HG02759 (cell line): ENCODE measurements at regions not wholly inside any gene's neighbourhood (a gene's known extent, or its start where the extent isn't known, plus 50 kb on each side); places are given as distances from the start of the nearest gene placed in this dataset.

Source experiments
- ATAC-seq: cut with Tn5 transposase; IDR thresholded peaks from one replicate; pipeline ENCODE4 v1.9.1; 2021; ENCODE audit warnings: mild to moderate bottlenecking, moderate library complexity; ENCODE audit not compliant: unreplicated experiment

GRCh38 chr20:9981829-9982228 lies 53.0 kb upstream of the ANKEF1 start:
- no peak for ATAC-seq

GRCh38 chr20:9978397-9979004 lies 56.3 kb upstream of the ANKEF1 start:
- ATAC-seq, result peak; percentile 97

- ATAC-seq, result no peak
Observed at GRCh38 chr20:9977629-9978028, 57.2 kb upstream of the ANKEF1 start.

GRCh38 chr20:9974324-9974723 lies 60.5 kb upstream of the ANKEF1 start:
- no peak for ATAC-seq

GRCh38 chr20:9971746-9972145 lies 63.0 kb upstream of the ANKEF1 start:
- ATAC-seq, result no peak

- no peak for ATAC-seq
Observed at GRCh38 chr20:9969626-9970025, 65.2 kb upstream of the ANKEF1 start.

GRCh38 chr20:9968015-9968414 lies 66.8 kb upstream of the ANKEF1 start:
- ATAC-seq, result no peak

GRCh38 chr20:9966966-9967365 lies 67.8 kb upstream of the ANKEF1 start:
- no peak for ATAC-seq

GRCh38 chr20:9963029-9963428 lies 71.8 kb upstream of the ANKEF1 start:
- ATAC-seq, result no peak

GRCh38 chr20:9958693-9959092 lies 76.1 kb upstream of the ANKEF1 start:
- ATAC-seq, result no peak

- ATAC-seq, result no peak
Observed at GRCh38 chr20:9955646-9956045, 79.1 kb upstream of the ANKEF1 start.

- no peak for ATAC-seq
Observed at GRCh38 chr20:9949563-9949962, 85.2 kb upstream of the ANKEF1 start.

- no peak for ATAC-seq
Observed at GRCh38 chr20:9945408-9945807, 89.4 kb upstream of the ANKEF1 start.

- no peak for ATAC-seq
Observed at GRCh38 chr20:9942736-9943135, 92.1 kb upstream of the ANKEF1 start.

GRCh38 chr20:9940329-9940728 lies 94.5 kb upstream of the ANKEF1 start:
- ATAC-seq, result no peak

- ATAC-seq, result no peak
Observed at GRCh38 chr20:9939231-9939630, 95.6 kb upstream of the ANKEF1 start.

- ATAC-seq, result no peak
Observed at GRCh38 chr20:9935285-9935684, 96.4 kb upstream of the PAK5 start.

- ATAC-seq, result no peak
Observed at GRCh38 chr20:9930142-9930541, 91.3 kb upstream of the PAK5 start.

GRCh38 chr20:9928955-9929354 lies 90.1 kb upstream of the PAK5 start:
- ATAC-seq, result no peak

- peak; percentile 75 for ATAC-seq
Observed at GRCh38 chr20:9928281-9928737, 89.4 kb upstream of the PAK5 start.

- no peak for ATAC-seq
Observed at GRCh38 chr20:9927224-9927623, 88.3 kb upstream of the PAK5 start.

- no peak for ATAC-seq
Observed at GRCh38 chr20:9926476-9926875, 87.6 kb upstream of the PAK5 start.

GRCh38 chr20:9926007-9926406 lies 87.1 kb upstream of the PAK5 start:
- ATAC-seq, result no peak
